ENCODE measurements at regions not wholly inside any gene's neighbourhood (a gene's known extent, or its start where the extent isn't known, plus 50 kb on each side); places are given as distances from the start of the nearest gene placed in this dataset.
"Not testable (repeated sequence)": the region's sequence is repeated elsewhere in the genome, so short reads cannot be mapped to it uniquely, and the experiment has no call there.

GRCh38 chr4:154907345-154908045, 126.4 kb downstream of the RBM46 start:
- H3K4me1 ChIP-seq (replicated peaks in 1 of 2); H3K27ac ChIP-seq; H3K4me3 ChIP-seq; in situ Hi-C loops (cut with MboI; ENCODE audit: low pct_unique_long_range_greater_than_20kb in 2 of 9, low sequenced_read_pairs in 9 of 9, unreplicated experiment in 9 of 9); ATAC-seq (replicated peaks in 6 of 8): not testable (repeated sequence)
- 41 to 100% (median 92%) methylated on average over 2 to 17 of the region's 17 CpGs for WGBS, 10 experiments

- no peak overlapping the region for H3K4me3 ChIP-seq
- WGBS, 10 experiments = 0 to 100% (median 100%) methylated on average over 1 of the region's 1 CpG; no CpG with 5 or more reads in 5 of the 10 experiments
- no peak for ATAC-seq (replicated peaks in 6 of 8)
- no peaks in the 10 kb centered on the region for H3K4me1 ChIP-seq (replicated peaks in 1 of 2)
- in situ Hi-C loops (cut with MboI; ENCODE audit: low pct_unique_long_range_greater_than_20kb in 2 of 9, low sequenced_read_pairs in 9 of 9, unreplicated experiment in 9 of 9) = no loop called here
- no peak overlapping the region for H3K27ac ChIP-seq
Measured at GRCh38 chr4:154908168-154908567, 127.1 kb downstream of the RBM46 start.

GRCh38 chr4:154911097-154911496, 130.0 kb downstream of the RBM46 start:
- H3K27ac ChIP-seq = no peak overlapping the region
- WGBS, 10 experiments = 0 to 100% (median 30%) methylated on average over 1 of the region's 1 CpG; no CpG with 5 or more reads in 4 of the 10 experiments
- in situ Hi-C loops (cut with MboI; ENCODE audit: low pct_unique_long_range_greater_than_20kb in 2 of 9, low sequenced_read_pairs in 9 of 9, unreplicated experiment in 9 of 9) = no loop called here
- no peak for ATAC-seq (replicated peaks in 6 of 8)
- H3K4me3 ChIP-seq = no peak overlapping the region
- H3K4me1 ChIP-seq (replicated peaks in 1 of 2) = no peaks in the 10 kb centered on the region

GRCh38 chr4:154911608-154912098, 130.6 kb downstream of the RBM46 start:
- in situ Hi-C loops (cut with MboI; ENCODE audit: low pct_unique_long_range_greater_than_20kb in 2 of 9, low sequenced_read_pairs in 9 of 9, unreplicated experiment in 9 of 9) = no loop called here
- no peak overlapping the region for H3K4me3 ChIP-seq
- H3K4me1 ChIP-seq (replicated peaks in 1 of 2) = no peaks in the 10 kb centered on the region
- H3K27ac ChIP-seq = no peak overlapping the region
- 0 to 100% (median 79%) methylated on average over 1 to 3 of the region's 3 CpGs; no CpG with 5 or more reads in 4 of the 10 experiments for WGBS, 10 experiments
- ATAC-seq (replicated peaks in 6 of 8) = no peak

GRCh38 chr4:154916068-154916467, 135.0 kb downstream of the RBM46 start:
- 10 to 100% (median 70%) methylated on average over 1 to 3 of the region's 3 CpGs; no CpG with 5 or more reads in 1 of the 10 experiments for WGBS, 10 experiments
- in situ Hi-C loops (cut with MboI; ENCODE audit: low pct_unique_long_range_greater_than_20kb in 2 of 9, low sequenced_read_pairs in 9 of 9, unreplicated experiment in 9 of 9) = no loop called here
- no peak for ATAC-seq (replicated peaks in 6 of 8)

GRCh38 chr4:154927126-154927680, 146.1 kb downstream of the RBM46 start:
- H3K4me3 ChIP-seq = no peak overlapping the region
- in situ Hi-C loops (cut with MboI; ENCODE audit: low pct_unique_long_range_greater_than_20kb in 2 of 9, low sequenced_read_pairs in 9 of 9, unreplicated experiment in 9 of 9) = no loop called here
- no peak for ATAC-seq (replicated peaks in 6 of 8)
- H3K4me1 ChIP-seq (replicated peaks in 1 of 2) = no peaks in the 10 kb centered on the region
- 20 to 100% (median 80%) methylated on average over 1 to 3 of the region's 3 CpGs; no CpG with 5 or more reads in 3 of the 10 experiments for WGBS, 10 experiments
- no peak overlapping the region for H3K27ac ChIP-seq

More at GRCh38 chr4:154916068-154916467, 135.0 kb downstream of the RBM46 start:
- Histone ChIP-seq H3K4me1 (replicated peaks in 1 of 2) (no peaks in the 10 kb centered on the region), H3K4me3 (no peak overlapping the region), H3K27ac (no peak overlapping the region)

- ATAC-seq (replicated peaks in 6 of 8) = peak in 3 of 8 experiments; percentile 21 to 36 (median 31)
- Histone ChIP-seq H3K27ac (no peak overlapping the region), H3K4me1 (replicated peaks in 1 of 2) (no peaks in the 10 kb centered on the region), H3K4me3 (no peak overlapping the region)
- in situ Hi-C loops (cut with MboI; ENCODE audit: low pct_unique_long_range_greater_than_20kb in 2 of 9, low sequenced_read_pairs in 9 of 9, unreplicated experiment in 9 of 9) = no loop called here
- 7 to 88% (median 49%) methylated on average over 3 to 6 of the region's 6 CpGs for whole genome bisulfite sequencing, 10 experiments
Measured at GRCh38 chr4:154928640-154929257, 147.7 kb downstream of the RBM46 start.

- in situ Hi-C loops (cut with MboI; ENCODE audit: low pct_unique_long_range_greater_than_20kb in 2 of 9, low sequenced_read_pairs in 9 of 9, unreplicated experiment in 9 of 9) = no loop called here
- 0 to 100% (median 50%) methylated on average over 1 to 2 of the region's 3 CpGs; no CpG with 5 or more reads in 6 of the 10 experiments for WGBS, 10 experiments
- no peak overlapping the region for H3K4me3 ChIP-seq
- no peak for ATAC-seq (replicated peaks in 6 of 8)
- H3K4me1 ChIP-seq (replicated peaks in 1 of 2) = no peaks in the 10 kb centered on the region
- H3K27ac ChIP-seq = no peak overlapping the region
Measured at GRCh38 chr4:154936873-154937272, 155.8 kb downstream of the RBM46 start.

GRCh38 chr4:154939851-154940250, 158.8 kb downstream of the RBM46 start:
- WGBS, 10 experiments = 0 to 100% (median 83%) methylated on average over 1 to 3 of the region's 3 CpGs; no CpG with 5 or more reads in 3 of the 10 experiments
- in situ Hi-C loops (cut with MboI; ENCODE audit: low pct_unique_long_range_greater_than_20kb in 2 of 9, low sequenced_read_pairs in 9 of 9, unreplicated experiment in 9 of 9) = no loop called here
- H3K27ac ChIP-seq = no peak overlapping the region
- H3K4me1 ChIP-seq (replicated peaks in 1 of 2) = no peaks in the 10 kb centered on the region
- H3K4me3 ChIP-seq = no peak overlapping the region
- no peak for ATAC-seq (replicated peaks in 6 of 8)

- Histone ChIP-seq H3K27ac (no peak overlapping the region), H3K4me1 (replicated peaks in 1 of 2) (no peaks in the 10 kb centered on the region), H3K4me3 (no peak overlapping the region)
- no peak for ATAC-seq (replicated peaks in 6 of 8)
- in situ Hi-C loops (cut with MboI; ENCODE audit: low pct_unique_long_range_greater_than_20kb in 2 of 9, low sequenced_read_pairs in 9 of 9, unreplicated experiment in 9 of 9) = no loop called here
Measured at GRCh38 chr4:154942176-154942575, 161.1 kb downstream of the RBM46 start.

GRCh38 chr4:154944996-154945395, 163.9 kb downstream of the RBM46 start:
- WGBS, 10 experiments = 8 to 100% (median 74%) methylated on average over 1 to 4 of the region's 4 CpGs; no CpG with 5 or more reads in 1 of the 10 experiments
- H3K4me1 ChIP-seq (replicated peaks in 1 of 2) = no peaks in the 10 kb centered on the region
- in situ Hi-C loops (cut with MboI; ENCODE audit: low pct_unique_long_range_greater_than_20kb in 2 of 9, low sequenced_read_pairs in 9 of 9, unreplicated experiment in 9 of 9) = no loop called here

GRCh38 chr4:154946113-154946512, 165.0 kb downstream of the RBM46 start:
- 7 to 88% (median 83%) methylated on average over 1 to 2 of the region's 2 CpGs; no CpG with 5 or more reads in 3 of the 10 experiments for WGBS, 10 experiments
- ATAC-seq (replicated peaks in 6 of 8) = no peak
- no peak overlapping the region for H3K4me3 ChIP-seq
- in situ Hi-C loops (cut with MboI; ENCODE audit: low pct_unique_long_range_greater_than_20kb in 2 of 9, low sequenced_read_pairs in 9 of 9, unreplicated experiment in 9 of 9) = no loop called here
- no peaks in the 10 kb centered on the region for H3K4me1 ChIP-seq (replicated peaks in 1 of 2)
- H3K27ac ChIP-seq = no peak overlapping the region

More at GRCh38 chr4:154944996-154945395, 163.9 kb downstream of the RBM46 start:
- no peak overlapping the region for H3K4me3 ChIP-seq
- no peak overlapping the region for H3K27ac ChIP-seq
- no peak for ATAC-seq (replicated peaks in 6 of 8)

- in situ Hi-C loops (cut with MboI; ENCODE audit: low pct_unique_long_range_greater_than_20kb in 2 of 9, low sequenced_read_pairs in 9 of 9, unreplicated experiment in 9 of 9) = no loop called here
- no peak for ATAC-seq (replicated peaks in 6 of 8)
Measured at GRCh38 chr4:154953691-154954090, 172.6 kb downstream of the RBM46 start.

More at GRCh38 chr4:154953691-154954090, 172.6 kb downstream of the RBM46 start:
- no peak overlapping the region for H3K27ac ChIP-seq
- no peaks in the 10 kb centered on the region for H3K4me1 ChIP-seq (replicated peaks in 1 of 2)
- H3K4me3 ChIP-seq = no peak overlapping the region

Data from motor neuron (in vitro differentiated cells).